ENCODE measurements at regions not wholly inside any gene's neighbourhood (a gene's known extent, or its start where the extent isn't known, plus 50 kb on each side); places are given as distances from the start of the nearest gene placed in this dataset.

- Histone ChIP-seq H3K4me1 (ENCODE audit: control insufficient read depth in 4 of 4, insufficient read depth in 4 of 4, low read length in 3 of 4) (no peaks in the 10 kb centered on the region), H3K27me3 (ENCODE audit: control insufficient read depth in 4 of 4, insufficient read depth in 4 of 4, low read length in 3 of 4) (no peaks in the 10 kb centered on the region), H3K27ac (ENCODE audit: low read depth in 1 of 2, low read length in 2 of 2) (no peak overlapping the region), H3K4me3 (ENCODE audit: low read depth in 1 of 3, low read length in 3 of 3) (no peak overlapping the region), H3K9me3 (ENCODE audit: control insufficient read depth in 4 of 4, low read length in 3 of 4) (no peaks in the 10 kb centered on the region), H3K36me3 (ENCODE audit: control insufficient read depth in 4 of 4, insufficient read depth in 3 of 4, low read depth in 1 of 4, low read length in 3 of 4) (no peaks in the 10 kb centered on the region), H3K9ac (ENCODE audit: low read depth in 1 of 2, low read length in 2 of 2) (no peak overlapping the region)
- TF ChIP-seq JUND (IDR thresholded peaks at IDR 0.05) (no peak), RAD21 (IDR thresholded peaks at IDR 0.05) (no peak)
- DNase-seq (ENCODE audit: low spot score) = no peak
- WGBS = 86% methylated on average over 2 of the region's 2 CpGs
These were observed 782.0 kb downstream of the SUGCT start for GRCh38 chr7:40916813-40917212.

GRCh38 chr7:40915071-40915470 lies 780.3 kb downstream of the SUGCT start:
- Histone ChIP-seq H3K4me3 (ENCODE audit: low read depth in 1 of 3, low read length in 3 of 3) (no peak overlapping the region), H3K9me3 (ENCODE audit: control insufficient read depth in 4 of 4, low read length in 3 of 4) (no peaks in the 10 kb centered on the region), H3K9ac (ENCODE audit: low read depth in 1 of 2, low read length in 2 of 2) (no peak overlapping the region), H3K27ac (ENCODE audit: low read depth in 1 of 2, low read length in 2 of 2) (no peak overlapping the region), H3K36me3 (ENCODE audit: control insufficient read depth in 4 of 4, insufficient read depth in 3 of 4, low read depth in 1 of 4, low read length in 3 of 4) (no peaks in the 10 kb centered on the region), H3K4me1 (ENCODE audit: control insufficient read depth in 4 of 4, insufficient read depth in 4 of 4, low read length in 3 of 4) (no peaks in the 10 kb centered on the region), H3K27me3 (ENCODE audit: control insufficient read depth in 4 of 4, insufficient read depth in 4 of 4, low read length in 3 of 4) (no peaks in the 10 kb centered on the region)
- no peak for DNase-seq (ENCODE audit: low spot score)
- TF ChIP-seq HNF4G (IDR thresholded peaks at IDR 0.05) = no peak
- no peak for TF ChIP-seq SP1 (IDR thresholded peaks at IDR 0.05)
- no peak for TF ChIP-seq REST (IDR thresholded peaks at IDR 0.05)
- no peak for TF ChIP-seq RXRA (IDR thresholded peaks at IDR 0.05)
- TF ChIP-seq NR2F2 (IDR thresholded peaks at IDR 0.05) = no peak
- TF ChIP-seq MAX (IDR thresholded peaks at IDR 0.05) = no peak
- TF ChIP-seq YY1 (IDR thresholded peaks at IDR 0.05) = no peak
- no peak for TF ChIP-seq ATF3 (IDR thresholded peaks at IDR 0.05)
- TF ChIP-seq FOXA2 (IDR thresholded peaks at IDR 0.05) = no peak
- WGBS = 82% methylated on average over 5 of the region's 5 CpGs

Measured in liver (tissue), 7 donors.